IMR-90 (cell line): ENCODE measurements at regions not wholly inside any gene's neighbourhood (a gene's known extent, or its start where the extent isn't known, plus 50 kb on each side); places are given as distances from the start of the nearest gene placed in this dataset.

Experiments used
- ATAC-seq: fragments of 200-7000 bp; cut with Tn5 transposase; 2 replicates; pipeline ENCODE4 v1.9.1; 2020; ENCODE audit warnings: low read depth, mild to moderate bottlenecking, moderate library complexity
- BruUV-seq: library from RNA; stranded (reverse); fragments of 400-500 nt; replicated peaks from 2 replicates; lab custom pipeline; 2021; lab: Mats Ljungman, UMichigan
- CTCF ChIA-PET: fragments of 300-600 bp; formaldehyde crosslinking; extraction: SDS; loops from one replicate; lab custom pipeline; 2021; ENCODE audit warnings: antibody characterized with exemption; lab: Yijun Ruan, JAX
- POLR2A ChIA-PET: fragments of 300-600 bp; sonication (Branson Sonifier 250); formaldehyde crosslinking; loops from one replicate; lab custom pipeline; 2022; ENCODE audit warnings: antibody characterized with exemption; ENCODE audit not compliant: unreplicated experiment; lab: Charles Lee
- DNase-seq: peaks from one replicate; pipeline ENCODE4 v3.0.0; 2013
- H2AFZ ChIP-seq: replicated peaks from 2 replicates; pipeline ENCODE3; 2013; ENCODE audit warnings: low read length, mild to moderate bottlenecking; ENCODE audit not compliant: poor library complexity
- H2AK5ac ChIP-seq: 2 replicates; pipeline ENCODE4 v1.6.1; 2013; ENCODE audit warnings: low read depth, low read length, inconsistent platforms
- H2AK9ac ChIP-seq: replicated peaks from 2 replicates; pipeline ENCODE3; 2013; ENCODE audit warnings: mild to moderate bottlenecking, low read depth, low read length, moderate library complexity; ENCODE audit not compliant: poor library complexity
- H2BK120ac ChIP-seq: 2 replicates; pipeline ENCODE4 v1.6.1; 2013; ENCODE audit warnings: low read depth, low read length, inconsistent platforms
- H2BK15ac ChIP-seq: 3 replicates; pipeline ENCODE4 v1.6.1; 2013; ENCODE audit warnings: low read depth, low read length, inconsistent platforms
- H2BK20ac ChIP-seq: 2 replicates; pipeline ENCODE4 v1.6.1; 2013; ENCODE audit warnings: low read depth, mild to moderate bottlenecking, inconsistent platforms, low read length, moderate library complexity
- H2BK5ac ChIP-seq: 2 replicates; pipeline ENCODE4 v1.6.1; 2013; ENCODE audit warnings: mild to moderate bottlenecking, low read depth, low read length, inconsistent platforms; ENCODE audit not compliant: poor library complexity, severe bottlenecking
- H3K14ac ChIP-seq: replicated peaks from 2 replicates; pipeline ENCODE4 v1.6.1; 2013; ENCODE audit warnings: low read depth, low read length, inconsistent platforms
- H3K18ac ChIP-seq: 2 replicates; pipeline ENCODE4 v1.6.1; 2013; ENCODE audit warnings: low read depth, low read length, control low read depth
- H3K23ac ChIP-seq: 2 replicates; pipeline ENCODE4 v1.6.1; 2013; ENCODE audit warnings: low read depth, low read length, inconsistent platforms
- H3K27ac ChIP-seq: 2 replicates; pipeline ENCODE4 v1.5.1; 2013; ENCODE audit warnings: mild to moderate bottlenecking, control low read depth, low read length; ENCODE audit not compliant: insufficient read depth
- H3K27me3 ChIP-seq: 2 replicates; pipeline ENCODE4 v1.6.1; 2013; ENCODE audit warnings: low read length; ENCODE audit not compliant: control insufficient read depth, insufficient read depth
- H3K36me3 ChIP-seq: 2 replicates; pipeline ENCODE4 v1.6.1; 2013; ENCODE audit warnings: low read length, mixed read lengths; ENCODE audit not compliant: control insufficient read depth, insufficient read depth
- H3K4ac ChIP-seq: 2 replicates; pipeline ENCODE4 v1.6.1; 2013; ENCODE audit warnings: low read depth, low read length, inconsistent platforms
- H3K4me1 ChIP-seq: 2 replicates; pipeline ENCODE4 v1.6.1; 2013; ENCODE audit warnings: low read length, mixed read lengths; ENCODE audit not compliant: control insufficient read depth, insufficient read depth
- H3K4me2 ChIP-seq: 2 replicates; pipeline ENCODE4 v1.6.1; 2013; ENCODE audit warnings: low read depth, mild to moderate bottlenecking, control low read depth, low read length, moderate library complexity
- H3K4me3 ChIP-seq: 2 replicates; pipeline ENCODE4 v1.5.1; 2013; ENCODE audit warnings: low read depth, mild to moderate bottlenecking, control low read depth, low read length, moderate library complexity; ENCODE audit not compliant: insufficient read depth
- H3K56ac ChIP-seq: 2 replicates; pipeline ENCODE4 v1.6.1; 2013; ENCODE audit warnings: low read length, inconsistent platforms; ENCODE audit not compliant: insufficient read depth; ENCODE audit errors: extremely low read depth
- H3K79me1 ChIP-seq, 2 experiments: 2 replicates each; pipeline ENCODE4 v1.6.1; 2013; ENCODE audit warnings: low read length in 2 of 2, inconsistent platforms in 1 of 2, low read depth in 1 of 2
- H3K9ac ChIP-seq: 2 replicates; pipeline ENCODE4 v1.6.1; 2013; ENCODE audit warnings: low read depth, low read length, control low read depth
- H3K9me1 ChIP-seq: 2 replicates; pipeline ENCODE4 v1.6.1; 2013; ENCODE audit warnings: low read length, inconsistent platforms; ENCODE audit not compliant: insufficient read depth
- H3K9me3 ChIP-seq: 2 replicates; pipeline ENCODE4 v1.6.1; 2013; ENCODE audit warnings: low read length; ENCODE audit not compliant: control insufficient read depth, insufficient read depth
- H4K20me1 ChIP-seq: 2 replicates; pipeline ENCODE4 v1.6.1; 2013; ENCODE audit warnings: low read length, inconsistent platforms; ENCODE audit not compliant: insufficient read depth
- H4K5ac ChIP-seq: 2 replicates; pipeline ENCODE4 v1.6.1; 2013; ENCODE audit warnings: mild to moderate bottlenecking, low read depth, low read length, control low read depth
- H4K8ac ChIP-seq, 2 experiments: 2 replicates each; pipeline ENCODE4 v1.6.1; 2013; ENCODE audit warnings: low read depth in 2 of 2, low read length in 2 of 2, control low read depth in 1 of 2, inconsistent platforms in 1 of 2
- H4K91ac ChIP-seq: 2 replicates; pipeline ENCODE4 v1.6.1; 2013; ENCODE audit warnings: low read depth, low read length, inconsistent platforms; ENCODE audit not compliant: insufficient read depth
- MXI1 ChIP-seq: IDR thresholded peaks from 2 replicates; pipeline ENCODE4 v1.6.1; 2012; ENCODE audit warnings: low read depth, mild to moderate bottlenecking, low read length, moderate library complexity, borderline replicate concordance
- RFX5 ChIP-seq: IDR thresholded peaks from 2 replicates; pipeline ENCODE4 v1.8.0; 2012; ENCODE audit warnings: low read depth, mild to moderate bottlenecking, low read length, moderate library complexity
- WGBS, 2 experiments: methylation state at CpG; one replicate each; pipeline versions ENCODE4 v1.1.5 to v1.1.7; 2013; ENCODE audit warnings: missing lambda C conversion rate in 2 of 2; ENCODE audit not compliant: insufficient read length in 1 of 2; ENCODE audit errors: extremely low coverage in 2 of 2; 5-methylcytosine and 5-hydroxymethylcytosine counted together
- dilution Hi-C: fragments of 300-500 bp; cut with HindIII; formaldehyde crosslinking; loops from one replicate; pipeline ENCODE4 v1.14.3; 2018; ENCODE audit warnings: low sequenced_read_pairs; ENCODE audit not compliant: unreplicated experiment
- in situ Hi-C: fragments of 300-500 bp; cut with MboI; formaldehyde crosslinking; loops from 3 replicates; pipeline ENCODE4 v1.14.3; 2019; ENCODE audit warnings: low sequenced_read_pairs, inconsistent platforms, mixed read lengths
- intact Hi-C: fragments of 100-400 bp; cut with micrococcal nuclease; formaldehyde crosslinking; loops from 2 replicates; pipeline ENCODE4 v1.10.0; 2022

GRCh38 chr6:4676016-4676415, 100.2 kb upstream of the CDYL start:
- H4K5ac ChIP-seq = no peak overlapping the region
- H2AK9ac ChIP-seq = no peak overlapping the region
- ATAC-seq (no peak), DNase-seq (no peak)
- H3K4me3 ChIP-seq = no peak overlapping the region
- H2AFZ ChIP-seq = no peak overlapping the region
- in situ Hi-C loops = no loop called here
- no peaks in the 10 kb centered on the region for H3K36me3 ChIP-seq
- POLR2A ChIA-PET = no interaction called here
- no peak overlapping the region for H3K4ac ChIP-seq
- no TSS peak for BruUV-seq
- H3K27me3 ChIP-seq = peaks cover 2% of the 10 kb centered on the region
- no peak overlapping the region for H2BK20ac ChIP-seq
- H3K56ac ChIP-seq = no peak overlapping the region
- H4K8ac ChIP-seq = no peak overlapping the region
- no peaks in the 10 kb centered on the region for H3K9me3 ChIP-seq
- H3K4me2 ChIP-seq = no peak overlapping the region
- no peak overlapping the region for H3K27ac ChIP-seq
- H4K91ac ChIP-seq = no peak overlapping the region
- intact Hi-C loops = no loop called here
- dilution Hi-C loops = no loop called here
- CTCF ChIA-PET = no interaction called here
- H2BK120ac ChIP-seq = no peak overlapping the region
- no peaks in the 10 kb centered on the region for H3K79me1 ChIP-seq
- H3K4me1 ChIP-seq = peaks cover 7% of the 10 kb centered on the region; the same call in 1 of the 2 replicates
- H3K18ac ChIP-seq = no peak overlapping the region
- H2BK15ac ChIP-seq = no peak overlapping the region
- TF ChIP-seq RFX5 = no peak
- no peak for TF ChIP-seq MXI1
- no peaks in the 10 kb centered on the region for H4K20me1 ChIP-seq
- H3K9me1 ChIP-seq = no peaks in the 10 kb centered on the region
- H3K9ac ChIP-seq = no peak overlapping the region
- WGBS, 2 experiments = 60% methylated on average over 1 of the region's 9 CpGs; no CpG with 5 or more reads in 1 of the 2 experiments
- H3K23ac ChIP-seq = no peak overlapping the region
- H2BK5ac ChIP-seq = no peak overlapping the region
- no peak overlapping the region for H2AK5ac ChIP-seq
- no peak overlapping the region for H3K14ac ChIP-seq
